ENCODE measurements at regions not wholly inside any gene's neighbourhood (a gene's known extent, or its start where the extent isn't known, plus 50 kb on each side); places are given as distances from the start of the nearest gene placed in this dataset.

GRCh38 chrX:15973299-15973698, 118.7 kb upstream of the AP1S2 start:
- no peak for DNase-seq (ENCODE audit: low read depth)
- H3K4me3 ChIP-seq (ENCODE audit: control insufficient read depth, low read depth, low read length): no peak overlapping the region
- TF ChIP-seq CTCF (IDR thresholded peaks at IDR 0.05; ENCODE audit: control insufficient read depth, insufficient read depth, low read depth, low read length, missing control alignments): peak; percentile 68

GRCh38 chrX:15971696-15972095, 117.1 kb upstream of the AP1S2 start:
- DNase-seq (ENCODE audit: low read depth): no peak
- no peak overlapping the region for H3K4me3 ChIP-seq (ENCODE audit: control insufficient read depth, low read depth, low read length)
- no peak for TF ChIP-seq CTCF (IDR thresholded peaks at IDR 0.05; ENCODE audit: control insufficient read depth, insufficient read depth, low read depth, low read length, missing control alignments)

- H3K4me3 ChIP-seq (ENCODE audit: control insufficient read depth, low read depth, low read length): no peak overlapping the region
- TF ChIP-seq CTCF (IDR thresholded peaks at IDR 0.05; ENCODE audit: control insufficient read depth, insufficient read depth, low read depth, low read length, missing control alignments): no peak
- no peak for DNase-seq (ENCODE audit: low read depth)
Observed at GRCh38 chrX:15963858-15964257, 109.2 kb upstream of the AP1S2 start.

- DNase-seq (ENCODE audit: low read depth): no peak
- TF ChIP-seq CTCF (IDR thresholded peaks at IDR 0.05; ENCODE audit: control insufficient read depth, insufficient read depth, low read depth, low read length, missing control alignments): no peak
- no peak overlapping the region for H3K4me3 ChIP-seq (ENCODE audit: control insufficient read depth, low read depth, low read length)
Observed at GRCh38 chrX:15960237-15960636, 105.6 kb upstream of the AP1S2 start.

- TF ChIP-seq CTCF (IDR thresholded peaks at IDR 0.05; ENCODE audit: control insufficient read depth, insufficient read depth, low read depth, low read length, missing control alignments): no peak
- DNase-seq (ENCODE audit: low read depth): peak; percentile 2
- no peak overlapping the region for H3K4me3 ChIP-seq (ENCODE audit: control insufficient read depth, low read depth, low read length)
Observed at GRCh38 chrX:15956681-15957080, 102.1 kb upstream of the AP1S2 start.

- TF ChIP-seq CTCF (IDR thresholded peaks at IDR 0.05; ENCODE audit: control insufficient read depth, insufficient read depth, low read depth, low read length, missing control alignments): no peak
- H3K4me3 ChIP-seq (ENCODE audit: control insufficient read depth, low read depth, low read length): no peak overlapping the region
- no peak for DNase-seq (ENCODE audit: low read depth)
Observed at GRCh38 chrX:15953801-15954200, 99.2 kb upstream of the AP1S2 start.

- H3K4me3 ChIP-seq (ENCODE audit: control insufficient read depth, low read depth, low read length): no peak overlapping the region
- no peak for TF ChIP-seq CTCF (IDR thresholded peaks at IDR 0.05; ENCODE audit: control insufficient read depth, insufficient read depth, low read depth, low read length, missing control alignments)
Observed at GRCh38 chrX:15952212-15952611, 97.6 kb upstream of the AP1S2 start.

More at GRCh38 chrX:15952212-15952611, 97.6 kb upstream of the AP1S2 start:
- no peak for DNase-seq (ENCODE audit: low read depth)

Data from AG09309 (cell line).